SKM-1 (cell line): ENCODE measurements at regions not wholly inside any gene's neighbourhood (a gene's known extent, or its start where the extent isn't known, plus 50 kb on each side); places are given as distances from the start of the nearest gene placed in this dataset.
"Not testable (repeated sequence)": the region's sequence is repeated elsewhere in the genome, so short reads cannot be mapped to it uniquely, and the experiment has no call there.

Source experiments
- DNase-seq: peaks from one replicate; lab custom pipeline; 2025; ENCODE audit not compliant: unreplicated experiment; lab: John Stamatoyannopoulos, UW

- DNase-seq: peak; percentile 60
Measured at GRCh38 chr5:54404568-54404967, 50.9 kb upstream of the HSPB3 start.

GRCh38 chr5:54403885-54404416 is 51.5 kb upstream of the HSPB3 start:
- DNase-seq: no peak

- DNase-seq: no peak
Measured at GRCh38 chr5:54403121-54403520, 52.4 kb upstream of the HSPB3 start.

- no peak for DNase-seq
Measured at GRCh38 chr5:54401515-54401914, 54.0 kb upstream of the HSPB3 start.

GRCh38 chr5:54398191-54398590 is 57.3 kb upstream of the HSPB3 start:
- no peak for DNase-seq

- DNase-seq: no peak
Measured at GRCh38 chr5:54397420-54397819, 58.1 kb upstream of the HSPB3 start.

- not testable (repeated sequence) for DNase-seq
Measured at GRCh38 chr5:54393007-54393406, 62.5 kb upstream of the HSPB3 start.

GRCh38 chr5:54390539-54391031 is 64.9 kb upstream of the HSPB3 start:
- no peak for DNase-seq

GRCh38 chr5:54390015-54390414 is 65.5 kb upstream of the HSPB3 start:
- DNase-seq: no peak

GRCh38 chr5:54389399-54389798 is 66.1 kb upstream of the HSPB3 start:
- not testable (repeated sequence) for DNase-seq

GRCh38 chr5:54388811-54389210 is 66.7 kb upstream of the HSPB3 start:
- no peak for DNase-seq

- DNase-seq: no peak
Measured at GRCh38 chr5:54388409-54388808, 67.1 kb upstream of the HSPB3 start.

- DNase-seq: no peak
Measured at GRCh38 chr5:54387659-54388232, 67.8 kb upstream of the HSPB3 start.

GRCh38 chr5:54387031-54387430 is 68.5 kb upstream of the HSPB3 start:
- no peak for DNase-seq

- DNase-seq: no peak
Measured at GRCh38 chr5:54385994-54386393, 69.5 kb upstream of the HSPB3 start.

GRCh38 chr5:54384356-54384933 is 71.1 kb upstream of the HSPB3 start:
- no peak for DNase-seq

GRCh38 chr5:54383941-54384340 is 71.6 kb upstream of the HSPB3 start:
- DNase-seq: no peak

- DNase-seq: no peak
Measured at GRCh38 chr5:54383225-54383901, 72.1 kb upstream of the HSPB3 start.

- not testable (repeated sequence) for DNase-seq
Measured at GRCh38 chr5:54381319-54381718, 70.9 kb upstream of the ARL15 start.

GRCh38 chr5:54379590-54379989 is 69.2 kb upstream of the ARL15 start:
- DNase-seq: no peak

GRCh38 chr5:54378707-54379106 is 68.3 kb upstream of the ARL15 start:
- DNase-seq: no peak

GRCh38 chr5:54377339-54377738 is 67.0 kb upstream of the ARL15 start:
- not testable (repeated sequence) for DNase-seq
